Endothelial cell of umbilical vein (primary cell): ENCODE measurements at regions not wholly inside any gene's neighbourhood (a gene's known extent, or its start where the extent isn't known, plus 50 kb on each side); places are given as distances from the start of the nearest gene placed in this dataset.

Experiments used
- BruUV-seq: library from RNA; stranded (reverse); fragments of 400-500 nt; replicated peaks from 2 replicates; lab custom pipeline; 2021; lab: Mats Ljungman, UMichigan
- CTCF ChIA-PET: fragments of 300-600, 350-600 bp; sonication (Branson Sonifier 250); formaldehyde crosslinking; loops from one replicate; lab custom pipeline; 2021; ENCODE audit warnings: antibody characterized with exemption, inconsistent platforms; lab: Charles Lee
- POLR2A ChIA-PET: fragments of 300-600, 350-600 bp; sonication (Branson Sonifier 250); formaldehyde crosslinking; loops from one replicate; lab custom pipeline; 2021; ENCODE audit warnings: antibody characterized with exemption, inconsistent platforms; lab: Charles Lee
- DNase-seq: peaks from one replicate; pipeline ENCODE4 v3.0.0-alpha.2; 2011; ENCODE audit warnings: low read depth, low spot score
- FAIRE-seq: peaks from 2 replicates; lab custom pipeline; 2011; peaks lifted over from hg19 to GRCh38; lab: Jason Lieb, UNC
- H2AFZ ChIP-seq: 2 replicates; pipeline ENCODE4 v1.6.0; 2012; ENCODE audit warnings: low read depth, low read length, control low read depth, inconsistent platforms
- H3K27ac ChIP-seq: 2 replicates; pipeline ENCODE4 v1.5.1; 2011; ENCODE audit warnings: low read depth, mild to moderate bottlenecking, control low read depth, low read length, moderate library complexity; ENCODE audit not compliant: insufficient read depth
- H3K27me3 ChIP-seq, 2 experiments: 2 replicates each; pipeline versions ENCODE4 v1.6.0 to v1.6.1; 2011; ENCODE audit warnings: low read length in 2 of 2, mixed read lengths in 1 of 2; ENCODE audit not compliant: control insufficient read depth in 2 of 2, insufficient read depth in 2 of 2
- H3K36me3 ChIP-seq, 2 experiments: 2 replicates in 1 of 2; 3 replicates in 1 of 2; pipeline ENCODE4 v1.5.1; 2011; ENCODE audit warnings: low read length in 2 of 2, mild to moderate bottlenecking in 1 of 2, moderate library complexity in 1 of 2; ENCODE audit not compliant: control insufficient read depth in 2 of 2, insufficient read depth in 2 of 2; ENCODE audit errors: extremely low read depth in 1 of 2
- H3K4me1 ChIP-seq: 3 replicates; pipeline ENCODE4 v1.5.1; 2011; ENCODE audit warnings: mild to moderate bottlenecking, low read length; ENCODE audit not compliant: control insufficient read depth, insufficient read depth; ENCODE audit errors: extremely low read depth
- H3K4me2 ChIP-seq: 2 replicates; pipeline ENCODE4 v1.6.1; 2011; ENCODE audit warnings: low read length, control low read depth, mixed read lengths; ENCODE audit not compliant: insufficient read depth
- H3K4me3 ChIP-seq, 3 experiments: fragments of 200-600 bp in 1 of 3; sonication (generic), shearing (Covaris generic) in 1 of 3; replicated peaks in 1 of 3; 2 replicates each; pipeline ENCODE4 v1.5.1; 2011 to 2016; ENCODE audit warnings: control low read depth in 3 of 3, low read length in 3 of 3, mild to moderate bottlenecking in 2 of 3, inconsistent platforms in 1 of 3, low read depth in 1 of 3, moderate library complexity in 1 of 3; ENCODE audit not compliant: insufficient read depth in 1 of 3
- H3K79me2 ChIP-seq: 2 replicates; pipeline ENCODE4 v1.6.0; 2012; ENCODE audit warnings: low read length, inconsistent platforms; ENCODE audit not compliant: control insufficient read depth, insufficient read depth
- H3K9ac ChIP-seq: replicated peaks from 2 replicates; pipeline ENCODE3; 2011; ENCODE audit warnings: low read length, control low read depth; ENCODE audit not compliant: insufficient read depth; ENCODE audit errors: extremely low read depth
- H3K9me1 ChIP-seq: replicated peaks from 3 replicates; pipeline ENCODE4 v1.6.0; 2011; ENCODE audit warnings: mild to moderate bottlenecking, low read length; ENCODE audit not compliant: control insufficient read depth, insufficient read depth; ENCODE audit errors: extremely low read depth
- H3K9me3 ChIP-seq: replicated peaks from 2 replicates; pipeline ENCODE4 v1.5.1; 2012; ENCODE audit warnings: low read length, inconsistent platforms; ENCODE audit not compliant: control insufficient read depth, insufficient read depth
- H4K20me1 ChIP-seq: replicated peaks from 2 replicates; pipeline ENCODE3; 2011; ENCODE audit warnings: mild to moderate bottlenecking, low read length; ENCODE audit not compliant: control insufficient read depth, insufficient read depth; ENCODE audit errors: extremely low read depth
- EZH2 ChIP-seq: IDR thresholded peaks from 2 replicates; pipeline ENCODE4 v1.6.1; 2012; ENCODE audit warnings: borderline replicate concordance, low read depth, mild to moderate bottlenecking, moderate library complexity, low read length, inconsistent platforms; ENCODE audit not compliant: severe bottlenecking
- FOS ChIP-seq: IDR thresholded peaks from 2 replicates; pipeline ENCODE4 v1.6.1; 2011; ENCODE audit warnings: mild to moderate bottlenecking, low read length, moderate library complexity, borderline replicate concordance; ENCODE audit not compliant: insufficient read depth
- GATA2 ChIP-seq: IDR thresholded peaks from 2 replicates; pipeline ENCODE4 v1.7.0; 2011; ENCODE audit warnings: low read depth, mild to moderate bottlenecking, moderate library complexity, mixed read lengths, low read length; ENCODE audit not compliant: insufficient read length, insufficient read depth
- JUN ChIP-seq: IDR thresholded peaks from 2 replicates; pipeline ENCODE4 v1.6.1; 2011; ENCODE audit warnings: borderline replicate concordance, low read depth; ENCODE audit not compliant: insufficient read length, insufficient read depth
- MYC ChIP-seq: IDR thresholded peaks from one replicate; pipeline ENCODE4 v1.6.1; 2011; ENCODE audit warnings: mild to moderate bottlenecking, low read depth, low read length
- POLR2A ChIP-seq: IDR thresholded peaks from 2 replicates; pipeline ENCODE4 v1.6.1; 2012; ENCODE audit warnings: low read depth, mild to moderate bottlenecking, control low read depth, low read length
- POLR2AphosphoS5 ChIP-seq: IDR thresholded peaks from 2 replicates; pipeline ENCODE4 v1.6.1; 2012; ENCODE audit warnings: low read depth, mild to moderate bottlenecking, control low read depth, low read length, moderate library complexity; ENCODE audit not compliant: insufficient read depth
- dilution Hi-C: fragments of 300-500 bp; cut with MboI; formaldehyde crosslinking; loops from one replicate; pipeline ENCODE4 v1.15.0; 2019; ENCODE audit warnings: low sequenced_read_pairs; ENCODE audit not compliant: extremely low pct_ligation_motif_present
- intact Hi-C: fragments of 100-400 bp; cut with micrococcal nuclease; formaldehyde crosslinking; loops from one replicate; pipeline ENCODE4 v1.10.0; 2022
- TF ChIP-seq, protein P1 (sequence below), 2 donors: IDR thresholded peaks; 1 replicate in 1 of 2; 2 replicates in 1 of 2; pipeline ENCODE4 v1.5.1; 2011; ENCODE audit warnings: low read length in 2 of 2, mild to moderate bottlenecking in 2 of 2, moderate library complexity in 2 of 2, control low read depth in 1 of 2, inconsistent platforms in 1 of 2, low read depth in 1 of 2; ENCODE audit not compliant: insufficient read depth in 1 of 2; ENCODE audit errors: extremely low read depth in 1 of 2
- TF ChIP-seq, protein P2 (sequence below): IDR thresholded peaks from 2 replicates; pipeline ENCODE4 v1.6.1; 2011; ENCODE audit not compliant: insufficient read depth, insufficient read length

DNA sequence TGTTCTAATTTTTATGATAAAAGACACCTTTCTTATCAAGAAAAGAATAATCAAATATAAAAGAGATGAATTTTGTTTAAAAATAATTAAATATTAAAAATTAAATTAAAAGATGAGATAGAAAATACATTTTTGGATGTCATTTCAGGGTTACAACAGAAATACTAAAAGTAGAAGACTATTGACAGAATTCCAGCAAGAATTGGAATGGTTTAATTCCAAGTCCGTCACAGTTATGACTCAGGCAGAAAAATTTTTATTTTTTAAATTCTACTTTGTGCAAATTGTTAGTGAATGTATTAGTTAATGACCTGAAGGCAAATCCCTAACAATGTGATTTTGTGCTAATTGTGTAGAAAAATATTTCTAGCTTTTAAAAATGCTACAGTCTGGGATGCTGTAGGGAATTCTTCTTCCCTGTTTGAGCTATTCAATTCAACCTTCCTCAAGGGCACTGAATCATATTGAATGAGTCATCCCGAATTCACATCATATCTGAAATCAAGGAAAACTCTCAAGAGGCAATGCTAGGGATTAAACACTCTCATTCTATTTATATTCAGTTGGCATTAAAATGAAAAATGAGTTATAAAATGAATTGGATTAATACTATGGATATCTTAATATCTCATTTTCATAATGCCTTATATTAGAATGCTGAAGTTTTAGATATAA, 633.5 kb upstream of the ATXN8OS start:
- no peak overlapping the region for H3K27ac ChIP-seq
- H3K4me1 ChIP-seq = no peaks in the 10 kb centered on the region
- intact Hi-C loops (no loop called here), dilution Hi-C loops (no loop called here)
- H2AFZ ChIP-seq = no peak overlapping the region
- ChIA-PET POLR2A (no interaction called here), CTCF (no interaction called here)
- no peaks in the 10 kb centered on the region for H3K79me2 ChIP-seq
- no peaks in the 10 kb centered on the region for H3K36me3 ChIP-seq
- no TSS peak for BruUV-seq
- DNase-seq (no peak), FAIRE-seq (no peak)
- TF ChIP-seq POLR2A (no peak), FOS (no peak), MYC (no peak), EZH2 (no peak), POLR2AphosphoS5 (no peak), GATA2 (no peak), JUN (no peak)
- TF ChIP-seq, protein P1, sequence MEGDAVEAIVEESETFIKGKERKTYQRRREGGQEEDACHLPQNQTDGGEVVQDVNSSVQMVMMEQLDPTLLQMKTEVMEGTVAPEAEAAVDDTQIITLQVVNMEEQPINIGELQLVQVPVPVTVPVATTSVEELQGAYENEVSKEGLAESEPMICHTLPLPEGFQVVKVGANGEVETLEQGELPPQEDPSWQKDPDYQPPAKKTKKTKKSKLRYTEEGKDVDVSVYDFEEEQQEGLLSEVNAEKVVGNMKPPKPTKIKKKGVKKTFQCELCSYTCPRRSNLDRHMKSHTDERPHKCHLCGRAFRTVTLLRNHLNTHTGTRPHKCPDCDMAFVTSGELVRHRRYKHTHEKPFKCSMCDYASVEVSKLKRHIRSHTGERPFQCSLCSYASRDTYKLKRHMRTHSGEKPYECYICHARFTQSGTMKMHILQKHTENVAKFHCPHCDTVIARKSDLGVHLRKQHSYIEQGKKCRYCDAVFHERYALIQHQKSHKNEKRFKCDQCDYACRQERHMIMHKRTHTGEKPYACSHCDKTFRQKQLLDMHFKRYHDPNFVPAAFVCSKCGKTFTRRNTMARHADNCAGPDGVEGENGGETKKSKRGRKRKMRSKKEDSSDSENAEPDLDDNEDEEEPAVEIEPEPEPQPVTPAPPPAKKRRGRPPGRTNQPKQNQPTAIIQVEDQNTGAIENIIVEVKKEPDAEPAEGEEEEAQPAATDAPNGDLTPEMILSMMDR (IDR thresholded peaks at IDR 0.05; ENCODE audit: extremely low read depth in 1 of 2, insufficient read depth in 1 of 2, low read depth in 1 of 2, low read length in 2 of 2) = no peak
- TF ChIP-seq, protein P2, sequence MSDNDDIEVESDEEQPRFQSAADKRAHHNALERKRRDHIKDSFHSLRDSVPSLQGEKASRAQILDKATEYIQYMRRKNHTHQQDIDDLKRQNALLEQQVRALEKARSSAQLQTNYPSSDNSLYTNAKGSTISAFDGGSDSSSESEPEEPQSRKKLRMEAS = no peak
- no peaks in the 10 kb centered on the region for H3K27me3 ChIP-seq
- H3K9ac ChIP-seq = no peak overlapping the region
- no peaks in the 10 kb centered on the region for H3K9me3 ChIP-seq
- H3K9me1 ChIP-seq = no peaks in the 10 kb centered on the region
- no peaks in the 10 kb centered on the region for H4K20me1 ChIP-seq
- no peak overlapping the region for H3K4me3 ChIP-seq
- no peak overlapping the region for H3K4me2 ChIP-seq
